ENCODE measurements at regions not wholly inside any gene's neighbourhood (a gene's known extent, or its start where the extent isn't known, plus 50 kb on each side); places are given as distances from the start of the nearest gene placed in this dataset.

DNA sequence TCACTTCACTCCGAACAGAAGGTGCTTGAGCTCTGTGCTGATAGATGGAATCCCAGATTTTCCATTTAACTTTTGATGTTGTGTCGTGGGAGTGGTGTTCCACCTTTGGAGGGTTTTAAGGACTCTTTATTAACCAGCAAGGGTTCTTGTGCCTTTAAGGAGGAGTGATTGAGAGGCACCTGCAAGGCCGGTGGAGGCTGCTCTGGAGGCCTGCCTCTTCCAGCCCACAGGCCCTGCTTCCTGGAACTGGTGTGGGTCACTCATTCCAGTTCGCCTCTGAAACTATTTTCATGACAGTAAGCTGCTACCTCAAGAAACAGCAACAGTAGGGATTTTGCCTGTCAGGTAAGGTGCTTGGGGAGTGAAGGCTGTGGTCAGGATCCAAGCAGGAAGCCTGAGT, 58.8 kb upstream of the APCDD1L start:
- TF ChIP-seq, protein P1, sequence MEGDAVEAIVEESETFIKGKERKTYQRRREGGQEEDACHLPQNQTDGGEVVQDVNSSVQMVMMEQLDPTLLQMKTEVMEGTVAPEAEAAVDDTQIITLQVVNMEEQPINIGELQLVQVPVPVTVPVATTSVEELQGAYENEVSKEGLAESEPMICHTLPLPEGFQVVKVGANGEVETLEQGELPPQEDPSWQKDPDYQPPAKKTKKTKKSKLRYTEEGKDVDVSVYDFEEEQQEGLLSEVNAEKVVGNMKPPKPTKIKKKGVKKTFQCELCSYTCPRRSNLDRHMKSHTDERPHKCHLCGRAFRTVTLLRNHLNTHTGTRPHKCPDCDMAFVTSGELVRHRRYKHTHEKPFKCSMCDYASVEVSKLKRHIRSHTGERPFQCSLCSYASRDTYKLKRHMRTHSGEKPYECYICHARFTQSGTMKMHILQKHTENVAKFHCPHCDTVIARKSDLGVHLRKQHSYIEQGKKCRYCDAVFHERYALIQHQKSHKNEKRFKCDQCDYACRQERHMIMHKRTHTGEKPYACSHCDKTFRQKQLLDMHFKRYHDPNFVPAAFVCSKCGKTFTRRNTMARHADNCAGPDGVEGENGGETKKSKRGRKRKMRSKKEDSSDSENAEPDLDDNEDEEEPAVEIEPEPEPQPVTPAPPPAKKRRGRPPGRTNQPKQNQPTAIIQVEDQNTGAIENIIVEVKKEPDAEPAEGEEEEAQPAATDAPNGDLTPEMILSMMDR (IDR thresholded peaks at IDR 0.05), result no peak
- TF ChIP-seq POLR2A (IDR thresholded peaks at IDR 0.05), result no peak
